Activated T-helper 17 cell treated with anti-CD3 and anti-CD28 coated beads, Interleukin-2, amount 50 U/mL, for 72 hours (primary cell): ENCODE measurements at regions not wholly inside any gene's neighbourhood (a gene's known extent, or its start where the extent isn't known, plus 50 kb on each side); places are given as distances from the start of the nearest gene placed in this dataset.
"Not testable (repeated sequence)": the region's sequence is repeated elsewhere in the genome, so short reads cannot be mapped to it uniquely, and the experiment has no call there.

Experiments
- ATAC-seq: fragments of 150-1000 bp; cut with Tn5 transposase; replicated peaks from 2 replicates; pipeline ENCODE4 v1.10.0; 2021; ENCODE audit warnings: mild to moderate bottlenecking, moderate library complexity
- H3K27ac Mint-ChIP-seq: one replicate; pipeline ENCODE4 v1.8.0; 2022; ENCODE audit warnings: mixed read lengths
- H3K27me3 Mint-ChIP-seq: one replicate; pipeline ENCODE4 v1.8.0; 2022; ENCODE audit warnings: mixed read lengths
- H3K36me3 Mint-ChIP-seq: one replicate; pipeline ENCODE4 v1.8.0; 2022; ENCODE audit warnings: low read depth, mild to moderate bottlenecking, mixed read lengths
- H3K4me1 Mint-ChIP-seq: one replicate; pipeline ENCODE4 v1.8.0; 2022; ENCODE audit warnings: mixed read lengths
- H3K4me3 Mint-ChIP-seq: one replicate; pipeline ENCODE4 v1.8.0; 2022; ENCODE audit warnings: mild to moderate bottlenecking, mixed read lengths
- H3K9me3 Mint-ChIP-seq: one replicate; pipeline ENCODE4 v1.8.0; 2022; ENCODE audit warnings: mixed read lengths

DNA sequence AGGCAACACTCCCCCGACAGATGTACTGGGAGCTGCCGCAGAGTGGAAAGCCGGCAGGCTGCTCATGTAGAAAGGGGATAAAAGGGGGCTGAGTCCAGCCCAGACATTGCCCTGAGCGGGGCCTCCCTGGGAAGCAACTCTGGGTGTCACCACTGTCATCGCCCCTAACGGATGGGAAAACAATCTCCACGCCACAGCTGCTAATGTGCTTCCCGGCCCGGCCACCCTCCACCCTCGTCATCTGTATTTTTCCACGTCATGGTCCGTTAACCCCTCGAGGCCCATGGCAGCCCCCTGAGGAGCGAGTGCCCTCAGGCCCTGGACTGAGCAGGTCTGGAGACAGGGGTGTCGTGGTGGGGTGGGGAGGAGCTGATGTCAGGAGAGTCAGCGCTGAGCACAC is 227.4 kb downstream of the DLL1 start:
- Mint-ChIP-seq H3K4me1 (no peaks in the 10 kb centered on the region), H3K4me3 (no peak overlapping the region), H3K27me3 (no peaks in the 10 kb centered on the region), H3K36me3 (no peaks in the 10 kb centered on the region), H3K9me3 (no peaks in the 10 kb centered on the region), H3K27ac (no peak overlapping the region)
- no peak for ATAC-seq

DNA sequence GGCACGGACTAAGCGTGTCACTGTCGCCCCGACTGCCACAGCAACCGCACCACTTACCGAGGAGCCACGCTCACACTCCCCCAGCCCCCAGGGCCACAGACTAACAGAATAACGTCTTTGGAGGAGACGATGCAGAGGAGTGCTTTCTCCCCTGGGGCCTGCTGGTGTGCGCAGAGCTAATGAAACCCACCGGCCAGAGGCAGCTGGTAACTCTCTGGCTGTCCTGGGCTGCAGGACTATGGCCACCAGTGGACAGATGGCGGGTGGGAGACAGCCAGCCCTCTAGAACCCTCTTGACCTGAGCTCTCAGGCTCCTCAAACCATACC is 228.0 kb downstream of the DLL1 start:
- no peak overlapping the region for H3K4me3 Mint-ChIP-seq
- no peaks in the 10 kb centered on the region for H3K36me3 Mint-ChIP-seq
- H3K27ac Mint-ChIP-seq, result no peak overlapping the region
- H3K4me1 Mint-ChIP-seq, result no peaks in the 10 kb centered on the region
- no peaks in the 10 kb centered on the region for H3K9me3 Mint-ChIP-seq
- no peaks in the 10 kb centered on the region for H3K27me3 Mint-ChIP-seq
- ATAC-seq, result no peak

DNA sequence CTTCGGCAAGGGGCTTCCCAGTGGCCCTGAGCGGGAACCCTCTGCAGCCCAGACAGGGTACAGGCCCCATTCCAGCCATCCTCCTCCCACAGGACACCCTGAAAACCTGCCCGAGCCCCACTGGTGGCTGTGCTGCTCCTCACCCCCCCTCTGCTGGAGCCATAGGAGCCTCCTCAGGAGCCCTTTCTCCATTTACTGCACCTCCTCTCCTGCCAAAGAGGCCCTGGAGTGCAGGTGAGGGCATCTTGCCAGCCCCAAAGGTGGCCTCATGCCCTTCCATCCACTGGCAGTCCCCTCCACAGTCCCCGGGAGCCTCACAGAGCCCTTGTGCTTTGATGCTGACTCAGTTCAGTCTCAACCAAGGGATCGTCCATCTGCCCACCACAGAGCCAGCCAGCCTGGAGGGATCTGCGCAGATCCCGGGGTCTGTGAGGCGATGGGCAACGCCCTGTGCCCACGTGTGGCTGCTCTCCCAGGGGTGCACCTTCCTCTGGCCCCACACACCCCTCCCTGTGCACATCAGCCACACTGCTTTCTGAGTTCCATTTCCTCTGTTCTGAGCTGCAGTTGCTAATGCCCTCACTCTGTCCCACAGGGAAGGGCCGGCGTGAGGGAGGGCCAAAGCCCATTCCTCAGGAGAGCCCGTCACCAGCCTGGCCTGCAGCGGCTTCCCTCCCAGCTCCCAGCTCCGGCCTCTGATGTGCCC is 228.5 kb downstream of the DLL1 start:
- H3K4me1 Mint-ChIP-seq, result no peaks in the 10 kb centered on the region

DNA sequence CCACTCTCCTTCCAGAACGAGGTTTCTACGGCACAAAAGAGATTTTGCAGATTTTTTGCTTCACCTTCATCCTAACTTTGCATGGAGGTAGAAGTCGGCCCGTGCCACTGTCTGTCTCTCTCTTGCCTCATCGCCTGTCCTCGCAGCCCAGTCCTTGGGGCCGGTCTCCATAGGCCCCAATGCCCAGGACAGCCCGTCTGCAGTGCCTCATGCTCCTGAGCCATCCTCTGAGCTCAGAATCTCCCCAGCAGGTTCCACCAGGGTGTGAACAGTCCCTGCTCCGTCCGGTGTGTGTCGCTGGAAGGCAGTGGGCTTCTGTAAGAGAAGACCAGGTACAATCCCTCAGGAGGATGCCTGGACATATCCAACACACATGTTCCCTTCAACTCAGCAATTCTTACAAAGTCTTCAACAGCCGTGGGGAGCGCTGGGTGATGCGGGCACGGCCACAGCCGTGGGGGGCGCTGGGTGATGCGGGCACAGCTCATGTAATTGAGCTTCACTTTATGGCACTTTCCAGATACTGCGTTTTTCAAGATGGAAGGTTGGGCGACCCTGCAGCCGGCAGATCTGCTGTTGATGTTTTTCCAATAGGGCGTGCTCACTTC is 231.9 kb downstream of the DLL1 start:
- H3K27me3 Mint-ChIP-seq, result no peaks in the 10 kb centered on the region
- no peak overlapping the region for H3K27ac Mint-ChIP-seq
- H3K36me3 Mint-ChIP-seq, result no peaks in the 10 kb centered on the region
- H3K4me3 Mint-ChIP-seq, result no peak overlapping the region
- no peak for ATAC-seq
- no peaks in the 10 kb centered on the region for H3K4me1 Mint-ChIP-seq
- H3K9me3 Mint-ChIP-seq, result no peaks in the 10 kb centered on the region

More for the DNA sequence above, 228.5 kb downstream of the DLL1 start:
- Mint-ChIP-seq H3K9me3 (no peaks in the 10 kb centered on the region), H3K27ac (no peak overlapping the region), H3K4me3 (no peak overlapping the region), H3K36me3 (no peaks in the 10 kb centered on the region), H3K27me3 (no peaks in the 10 kb centered on the region)
- ATAC-seq, result no peak

GRCh38 chr6:170057961-170058877 is 232.7 kb downstream of the DLL1 start:
- Mint-ChIP-seq H3K4me3 (no peak overlapping the region), H3K9me3 (no peaks in the 10 kb centered on the region), H3K4me1 (no peaks in the 10 kb centered on the region), H3K27me3 (no peaks in the 10 kb centered on the region), H3K27ac (no peak overlapping the region), H3K36me3 (no peaks in the 10 kb centered on the region)
- ATAC-seq, result no peak

DNA sequence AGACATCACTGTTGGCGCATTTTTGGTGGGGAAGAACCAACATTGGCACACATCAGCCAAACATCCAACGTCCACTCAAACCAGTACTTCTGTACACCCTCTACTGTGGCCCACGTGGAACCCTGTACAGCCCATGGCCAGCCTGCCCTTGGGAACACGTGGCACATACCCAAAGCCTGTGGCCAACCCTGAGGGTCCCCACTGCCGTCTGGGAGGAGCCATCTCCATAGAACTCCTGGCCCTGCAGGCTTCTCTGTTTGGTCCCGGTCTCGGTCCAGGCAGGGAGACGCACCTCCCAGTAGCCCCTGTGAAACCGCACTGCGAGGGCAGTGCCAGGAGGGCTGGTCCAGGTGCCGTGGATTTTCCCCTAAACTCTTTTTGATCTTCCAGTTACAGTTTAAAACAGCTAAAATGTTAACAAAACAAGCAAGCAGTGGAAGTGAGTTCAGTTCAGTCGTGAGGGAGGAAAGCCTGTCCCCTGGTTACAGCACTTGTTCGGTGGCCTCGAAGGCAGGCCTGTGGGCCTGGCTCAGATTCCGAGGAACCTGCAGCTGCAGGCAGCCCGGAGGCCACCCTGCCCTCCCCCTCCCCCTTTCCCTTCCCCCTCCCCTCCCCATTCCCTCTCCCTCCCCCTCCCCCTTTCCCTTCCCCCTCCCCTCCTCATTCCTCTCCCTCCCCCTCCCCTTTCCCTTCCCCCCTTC is 233.7 kb downstream of the DLL1 start:
- no peaks in the 10 kb centered on the region for H3K27me3 Mint-ChIP-seq
- H3K9me3 Mint-ChIP-seq, result no peaks in the 10 kb centered on the region
- H3K4me3 Mint-ChIP-seq, result no peak overlapping the region
- no peak overlapping the region for H3K27ac Mint-ChIP-seq
- no peaks in the 10 kb centered on the region for H3K36me3 Mint-ChIP-seq
- ATAC-seq, result no peak
- no peaks in the 10 kb centered on the region for H3K4me1 Mint-ChIP-seq

DNA sequence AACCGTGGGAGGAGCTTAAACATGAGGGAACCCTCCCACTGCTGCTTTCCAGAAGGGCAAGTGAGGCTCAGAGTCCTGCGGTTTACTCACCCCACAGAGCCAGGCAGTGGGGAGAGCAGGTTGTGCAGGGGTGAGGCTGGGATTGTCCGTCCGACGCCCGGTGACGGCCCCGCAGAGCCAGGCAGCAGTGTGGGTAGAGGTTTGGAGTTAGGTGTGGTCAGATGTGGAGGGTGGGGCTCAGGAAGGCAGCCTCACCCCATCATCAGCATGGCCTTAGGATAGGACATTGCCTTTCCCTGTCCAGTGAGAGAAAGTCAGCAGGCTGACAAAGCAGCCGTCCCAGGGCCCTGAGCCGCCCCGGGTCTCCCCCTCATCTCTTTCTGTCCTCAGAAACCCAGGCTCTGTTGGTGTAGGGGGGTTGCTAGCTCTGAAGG is 234.6 kb downstream of the DLL1 start:
- no peaks in the 10 kb centered on the region for H3K27me3 Mint-ChIP-seq
- no peaks in the 10 kb centered on the region for H3K9me3 Mint-ChIP-seq
- no peak overlapping the region for H3K27ac Mint-ChIP-seq
- no peaks in the 10 kb centered on the region for H3K4me1 Mint-ChIP-seq
- no peaks in the 10 kb centered on the region for H3K36me3 Mint-ChIP-seq
- no peak overlapping the region for H3K4me3 Mint-ChIP-seq
- no peak for ATAC-seq

DNA sequence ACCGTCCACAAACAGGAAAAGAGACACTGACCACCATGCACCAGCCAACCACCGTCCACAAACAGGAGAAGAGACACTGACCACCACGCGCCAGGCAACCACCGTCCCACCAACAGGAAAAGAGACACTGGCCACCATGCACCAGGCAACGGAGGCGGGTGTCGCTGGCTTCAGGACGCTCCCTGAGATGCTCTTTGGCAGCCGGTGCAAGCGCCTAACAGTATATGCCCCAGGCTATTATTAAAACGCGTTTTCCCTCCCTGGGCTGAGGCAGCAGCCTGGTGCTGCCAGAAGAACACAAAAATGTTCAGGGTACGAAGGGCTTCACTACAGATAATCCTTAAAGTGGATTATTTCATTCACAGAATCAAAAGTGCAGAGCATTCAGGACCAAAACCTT is 235.1 kb downstream of the DLL1 start:
- not testable (repeated sequence) for H3K9me3 Mint-ChIP-seq, ATAC-seq, H3K27me3 Mint-ChIP-seq, H3K27ac Mint-ChIP-seq, H3K36me3 Mint-ChIP-seq, H3K4me3 Mint-ChIP-seq, H3K4me1 Mint-ChIP-seq

GRCh38 chr6:170053966-170054661 is 236.8 kb downstream of the DLL1 start:
- H3K4me1 Mint-ChIP-seq, result peaks cover 5% of the 10 kb centered on the region
- no peaks in the 10 kb centered on the region for H3K27me3 Mint-ChIP-seq

GRCh38 chr6:170052991-170053821 is 237.7 kb downstream of the DLL1 start:
- Mint-ChIP-seq H3K4me3 (no peak overlapping the region), H3K27ac (no peak overlapping the region), H3K4me1 (peaks cover 6% of the 10 kb centered on the region), H3K27me3 (no peaks in the 10 kb centered on the region), H3K9me3 (no peaks in the 10 kb centered on the region), H3K36me3 (no peaks in the 10 kb centered on the region)
- no peak for ATAC-seq

More at GRCh38 chr6:170053966-170054661, 236.8 kb downstream of the DLL1 start:
- no peak overlapping the region for H3K4me3 Mint-ChIP-seq
- H3K9me3 Mint-ChIP-seq, result no peaks in the 10 kb centered on the region
- ATAC-seq, result no peak
- H3K27ac Mint-ChIP-seq, result no peak overlapping the region
- H3K36me3 Mint-ChIP-seq, result no peaks in the 10 kb centered on the region

GRCh38 chr6:170051229-170052172 is 239.4 kb downstream of the DLL1 start:
- Mint-ChIP-seq H3K27ac (no peak overlapping the region), H3K36me3 (no peaks in the 10 kb centered on the region), H3K4me1 (peaks cover 7% of the 10 kb centered on the region), H3K9me3 (no peaks in the 10 kb centered on the region), H3K27me3 (peaks cover under 1% of the 10 kb centered on the region), H3K4me3 (no peak overlapping the region)
- ATAC-seq, result no peak

GRCh38 chr6:170050591-170051041 is 240.3 kb downstream of the DLL1 start:
- H3K4me3 Mint-ChIP-seq, result no peak overlapping the region
- H3K36me3 Mint-ChIP-seq, result no peaks in the 10 kb centered on the region
- no peaks in the 10 kb centered on the region for H3K9me3 Mint-ChIP-seq
- peaks cover 3% of the 10 kb centered on the region for H3K27me3 Mint-ChIP-seq
- ATAC-seq, result no peak
- no peak overlapping the region for H3K27ac Mint-ChIP-seq
- peaks cover 9% of the 10 kb centered on the region for H3K4me1 Mint-ChIP-seq
